SH-SY5Y (cell line): ENCODE measurements at regions not wholly inside any gene's neighbourhood (a gene's known extent, or its start where the extent isn't known, plus 50 kb on each side); places are given as distances from the start of the nearest gene placed in this dataset.

Source experiments
- GATA2 ChIP-seq: IDR thresholded peaks from 2 replicates; pipeline ENCODE4 v1.6.1; 2011; ENCODE audit warnings: mild to moderate bottlenecking, low read depth, low read length
- GATA3 ChIP-seq: IDR thresholded peaks from 2 replicates; pipeline ENCODE4 v1.6.1; 2011; ENCODE audit warnings: low read depth, mild to moderate bottlenecking, low read length, moderate library complexity

DNA sequence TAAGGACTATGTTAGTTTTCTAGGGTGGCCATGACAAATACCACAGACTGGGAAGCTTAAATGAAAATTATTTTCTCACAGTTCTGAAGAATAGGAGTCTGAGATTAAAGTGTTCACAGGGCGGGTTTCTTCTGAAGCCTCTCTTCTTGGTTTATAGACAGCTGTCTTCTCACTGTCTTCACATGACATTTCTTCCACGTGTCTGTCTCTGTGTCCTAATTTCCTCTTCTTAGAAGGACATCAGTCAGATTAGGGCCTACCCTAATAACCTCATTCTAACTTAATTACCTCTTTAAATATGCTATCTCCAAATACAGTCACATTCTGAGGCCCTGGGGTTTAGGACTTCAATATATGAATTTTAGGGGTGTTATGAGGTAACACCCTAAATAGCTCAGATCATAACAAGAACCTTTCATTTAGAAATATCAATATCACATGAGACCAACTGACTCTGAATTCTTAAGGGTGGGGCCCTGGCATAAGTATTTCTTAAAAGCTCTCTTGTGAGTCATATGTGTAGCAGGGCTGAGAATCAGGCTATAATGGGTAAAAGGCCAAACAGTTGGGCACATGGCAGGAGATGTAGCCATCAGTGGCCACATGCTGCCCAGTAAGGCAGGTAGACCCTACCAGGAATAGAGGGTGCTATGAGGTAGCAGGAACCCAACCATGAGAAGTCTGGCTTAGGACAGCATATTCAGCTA lies 62.0 kb upstream of the TENT5A start:
- TF ChIP-seq GATA2 (no peak), GATA3 (no peak)
